ENCODE measurements at regions not wholly inside any gene's neighbourhood (a gene's known extent, or its start where the extent isn't known, plus 50 kb on each side); places are given as distances from the start of the nearest gene placed in this dataset.
"Not testable (repeated sequence)": the region's sequence is repeated elsewhere in the genome, so short reads cannot be mapped to it uniquely, and the experiment has no call there.

GRCh38 chr13:78866076-78866475 lies 207.1 kb upstream of the OBI1 start:
- not testable (repeated sequence) for DNase-seq (ENCODE audit: low spot score)

- no peak for DNase-seq (ENCODE audit: low spot score)
Observed at GRCh38 chr13:78862446-78862845, 203.5 kb upstream of the OBI1 start.

- DNase-seq (ENCODE audit: low spot score) = no peak
Observed at GRCh38 chr13:78852709-78853108, 193.8 kb upstream of the OBI1 start.

GRCh38 chr13:78845656-78846365 lies 186.9 kb upstream of the OBI1 start:
- no peak for DNase-seq (ENCODE audit: low spot score)

- DNase-seq (ENCODE audit: low spot score) = no peak
Observed at GRCh38 chr13:78844106-78844505, 185.2 kb upstream of the OBI1 start.

GRCh38 chr13:78841358-78841963 lies 182.5 kb upstream of the OBI1 start:
- no peak for DNase-seq (ENCODE audit: low spot score)

- DNase-seq (ENCODE audit: low spot score) = no peak
Observed at GRCh38 chr13:78836238-78836784, 177.4 kb upstream of the OBI1 start.

- DNase-seq (ENCODE audit: low spot score) = no peak
Observed at GRCh38 chr13:78832461-78832860, 173.5 kb upstream of the OBI1 start.

GRCh38 chr13:78830508-78830907 lies 171.6 kb upstream of the OBI1 start:
- no peak for DNase-seq (ENCODE audit: low spot score)

GRCh38 chr13:78829821-78830220 lies 170.9 kb upstream of the OBI1 start:
- no peak for DNase-seq (ENCODE audit: low spot score)

- DNase-seq (ENCODE audit: low spot score) = no peak
Observed at GRCh38 chr13:78827471-78827870, 168.5 kb upstream of the OBI1 start.

GRCh38 chr13:78826936-78827335 lies 168.0 kb upstream of the OBI1 start:
- no peak for DNase-seq (ENCODE audit: low spot score)

GRCh38 chr13:78826312-78826711 lies 167.4 kb upstream of the OBI1 start:
- DNase-seq (ENCODE audit: low spot score) = no peak

GRCh38 chr13:78820541-78820940 lies 161.6 kb upstream of the OBI1 start:
- DNase-seq (ENCODE audit: low spot score) = no peak

GRCh38 chr13:78816592-78816991 lies 157.6 kb upstream of the OBI1 start:
- no peak for DNase-seq (ENCODE audit: low spot score)

- no peak for DNase-seq (ENCODE audit: low spot score)
Observed at GRCh38 chr13:78816154-78816553, 157.2 kb upstream of the OBI1 start.

- DNase-seq (ENCODE audit: low spot score) = no peak
Observed at GRCh38 chr13:78806457-78806856, 147.5 kb upstream of the OBI1 start.

GRCh38 chr13:78802912-78803311 lies 144.0 kb upstream of the OBI1 start:
- no peak for DNase-seq (ENCODE audit: low spot score)

- DNase-seq (ENCODE audit: low spot score) = no peak
Observed at GRCh38 chr13:78787190-78787589, 128.2 kb upstream of the OBI1 start.

- no peak for DNase-seq (ENCODE audit: low spot score)
Observed at GRCh38 chr13:78786459-78786858, 127.5 kb upstream of the OBI1 start.

GRCh38 chr13:78785764-78786163 lies 126.8 kb upstream of the OBI1 start:
- no peak for DNase-seq (ENCODE audit: low spot score)

GRCh38 chr13:78784014-78784750 lies 125.2 kb upstream of the OBI1 start:
- no peak for DNase-seq (ENCODE audit: low spot score)

- no peak for DNase-seq (ENCODE audit: low spot score)
Observed at GRCh38 chr13:78780708-78781107, 121.8 kb upstream of the OBI1 start.
